NCI-H748 treated with DMSO at 0.1 percent for 48 hours (cell line): ENCODE measurements at regions not wholly inside any gene's neighbourhood (a gene's known extent, or its start where the extent isn't known, plus 50 kb on each side); places are given as distances from the start of the nearest gene placed in this dataset.
"Not testable (repeated sequence)": the region's sequence is repeated elsewhere in the genome, so short reads cannot be mapped to it uniquely, and the experiment has no call there.

Experiments
- DNase-seq: peaks from one replicate; lab custom pipeline; 2025; lab: John Stamatoyannopoulos, UW

DNA sequence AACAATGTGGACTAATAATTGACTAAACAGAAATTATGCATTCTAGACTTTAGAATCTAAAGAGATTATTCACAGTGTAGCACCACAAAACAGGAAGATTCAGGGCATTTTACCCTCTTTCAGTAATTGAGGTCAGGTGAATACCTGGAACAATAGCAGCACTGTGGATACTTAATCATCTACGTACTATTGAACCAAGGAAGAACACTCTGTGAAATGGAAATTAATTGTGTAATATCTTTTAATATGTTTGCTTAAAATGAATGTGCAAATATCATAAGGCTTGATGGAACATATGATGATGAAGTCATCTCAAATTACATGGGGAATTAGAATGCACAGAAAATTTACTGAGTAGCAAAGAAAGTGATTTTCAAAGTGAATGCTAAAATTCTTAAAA, 68.5 kb upstream of the MAP9 start:
- DNase-seq, result peak; percentile 14

GRCh38 chr4:155444721-155445120, 68.0 kb upstream of the MAP9 start:
- no peak for DNase-seq

- DNase-seq, result peak; percentile 23
These were observed 65.7 kb upstream of the MAP9 start for GRCh38 chr4:155442267-155443105.

GRCh38 chr4:155441475-155441874, 64.7 kb upstream of the MAP9 start:
- DNase-seq, result no peak

- DNase-seq, result not testable (repeated sequence)
These were observed 63.0 kb upstream of the MAP9 start for GRCh38 chr4:155439760-155440159.

DNA sequence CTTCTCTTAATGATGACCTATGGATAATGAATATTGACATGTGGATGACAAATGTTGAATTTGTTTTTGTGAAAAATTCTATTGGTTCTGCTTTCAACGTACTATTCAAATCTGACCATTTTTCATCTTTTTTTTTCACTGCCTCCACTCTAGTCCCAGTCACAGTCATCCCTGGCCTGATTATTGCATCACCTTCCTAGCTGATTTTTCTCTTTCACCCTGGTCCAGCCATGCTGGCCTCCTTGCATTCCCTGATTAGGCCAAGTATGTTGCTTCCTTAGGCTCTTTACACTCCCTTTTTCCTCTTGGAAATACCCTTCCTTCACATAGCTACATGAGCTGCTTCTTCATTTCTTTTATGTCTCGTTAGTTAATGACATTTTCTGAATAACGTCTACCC, 58.1 kb upstream of the MAP9 start:
- no peak for DNase-seq

DNA sequence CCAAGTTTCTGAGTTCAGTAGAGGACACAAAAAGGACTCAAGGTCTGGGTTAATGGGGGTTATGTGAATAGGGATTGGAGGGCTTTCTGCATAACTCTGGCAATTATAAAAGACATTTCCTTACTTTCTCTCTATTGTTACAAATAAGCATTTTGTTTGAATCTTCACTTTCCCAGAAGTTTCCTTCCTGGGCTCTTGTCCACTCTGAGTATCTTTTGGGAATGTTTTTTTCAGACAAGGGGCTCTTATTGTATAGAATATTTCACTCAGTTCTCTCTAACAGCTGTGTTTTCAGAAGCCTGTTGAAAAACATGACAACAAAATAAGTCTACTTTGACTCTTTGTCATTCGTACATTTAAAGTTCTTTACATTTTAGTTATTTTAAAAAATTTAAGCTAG, 57.6 kb upstream of the MAP9 start:
- DNase-seq, result no peak

GRCh38 chr4:155433636-155434360, 57.0 kb upstream of the MAP9 start:
- no peak for DNase-seq

GRCh38 chr4:155430895-155431795, 54.4 kb upstream of the MAP9 start:
- DNase-seq, result no peak

- no peak for DNase-seq
These were observed 51.4 kb upstream of the MAP9 start for GRCh38 chr4:155428128-155428527.

DNA sequence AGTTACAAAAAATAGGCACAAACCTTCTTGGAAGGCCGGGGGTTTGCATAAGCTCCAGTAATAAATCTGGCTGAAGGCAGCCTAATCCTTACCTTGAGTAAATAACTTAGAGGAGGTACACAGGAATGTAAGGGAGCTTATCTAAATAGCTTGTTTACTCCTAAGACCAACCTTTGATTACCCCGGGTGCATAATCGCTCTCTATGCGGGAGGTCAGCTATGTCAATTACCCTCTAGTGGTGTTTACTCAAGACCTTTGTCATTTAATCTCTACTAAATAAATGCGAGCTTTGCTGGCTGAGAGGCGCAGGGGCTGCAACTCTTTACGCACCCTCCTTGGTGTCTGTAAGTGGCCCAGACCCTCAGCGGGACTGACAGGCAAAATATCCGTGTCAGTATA, 50.2 kb upstream of the MAP9 start:
- DNase-seq, result no peak
